ENCODE measurements at regions not wholly inside any gene's neighbourhood (a gene's known extent, or its start where the extent isn't known, plus 50 kb on each side); places are given as distances from the start of the nearest gene placed in this dataset.

- Histone ChIP-seq H3K4me3 (no peak overlapping the region), H3K27me3 (ENCODE audit: control insufficient read depth in 3 of 3, insufficient read depth in 3 of 3, low read length in 2 of 3) (no peaks in the 10 kb centered on the region), H3K36me3 (ENCODE audit: control insufficient read depth in 4 of 4, insufficient read depth in 4 of 4, low read length in 4 of 4) (no peaks in the 10 kb centered on the region), H3K27ac (ENCODE audit: low read depth in 1 of 2, low read length in 1 of 2) (no peak overlapping the region), H3K9me3 (ENCODE audit: control insufficient read depth in 4 of 4, insufficient read depth in 3 of 4, low read length in 3 of 4) (peaks cover 0 to 7% (median 0%) of the 10 kb centered on the region in 4 donors), H3K4me1 (ENCODE audit: control insufficient read depth in 5 of 5, insufficient read depth in 5 of 5, low read length in 5 of 5) (no peaks in the 10 kb centered on the region), H3K9ac (ENCODE audit: insufficient read depth in 1 of 2, low read length in 2 of 2) (no peak overlapping the region)
- DNase-seq (peak in 1 of 3 donors; percentile 2), ATAC-seq (ENCODE audit: insufficient read depth, low FRiP score) (no peak)
- 56 to 76% methylated on average over 4 of the region's 4 CpGs for WGBS, 2 donors
- no peak for TF ChIP-seq CTCF (IDR thresholded peaks at IDR 0.05; ENCODE audit: control extremely low read depth, extremely low read depth)
These were observed 359.5 kb upstream of the RGPD4 start for GRCh38 chr2:107466984-107467773.

- no peaks in the 10 kb centered on the region for H3K27me3 ChIP-seq (ENCODE audit: control insufficient read depth in 3 of 3, insufficient read depth in 3 of 3, low read length in 2 of 3)
- DNase-seq (no peak), ATAC-seq (ENCODE audit: insufficient read depth, low FRiP score) (no peak)
- H3K36me3 ChIP-seq (ENCODE audit: control insufficient read depth in 4 of 4, insufficient read depth in 4 of 4, low read length in 4 of 4): no peaks in the 10 kb centered on the region
- no peaks in the 10 kb centered on the region for H3K4me1 ChIP-seq (ENCODE audit: control insufficient read depth in 5 of 5, insufficient read depth in 5 of 5, low read length in 5 of 5)
- no peak for TF ChIP-seq CTCF (IDR thresholded peaks at IDR 0.05; ENCODE audit: control extremely low read depth, extremely low read depth)
- no peak overlapping the region for H3K9ac ChIP-seq (ENCODE audit: insufficient read depth in 1 of 2, low read length in 2 of 2)
- no peak overlapping the region for H3K27ac ChIP-seq (ENCODE audit: low read depth in 1 of 2, low read length in 1 of 2)
- H3K4me3 ChIP-seq: no peak overlapping the region
- WGBS, 2 donors: 92% methylated on average over 34 of the region's 34 CpGs
- H3K9me3 ChIP-seq (ENCODE audit: control insufficient read depth in 4 of 4, insufficient read depth in 3 of 4, low read length in 3 of 4): peaks cover 0 to 7% (median 2%) of the 10 kb centered on the region in 4 donors
These were observed 357.2 kb upstream of the RGPD4 start for GRCh38 chr2:107469437-107469995.

GRCh38 chr2:107473150-107473549 lies 353.5 kb upstream of the RGPD4 start:
- Histone ChIP-seq H3K27ac (ENCODE audit: low read depth in 1 of 2, low read length in 1 of 2) (no peak overlapping the region), H3K4me3 (no peak overlapping the region), H3K9ac (ENCODE audit: insufficient read depth in 1 of 2, low read length in 2 of 2) (no peak overlapping the region), H3K36me3 (ENCODE audit: control insufficient read depth in 4 of 4, insufficient read depth in 4 of 4, low read length in 4 of 4) (no peaks in the 10 kb centered on the region), H3K27me3 (ENCODE audit: control insufficient read depth in 3 of 3, insufficient read depth in 3 of 3, low read length in 2 of 3) (no peaks in the 10 kb centered on the region), H3K4me1 (ENCODE audit: control insufficient read depth in 5 of 5, insufficient read depth in 5 of 5, low read length in 5 of 5) (no peaks in the 10 kb centered on the region), H3K9me3 (ENCODE audit: control insufficient read depth in 4 of 4, insufficient read depth in 3 of 4, low read length in 3 of 4) (peaks cover 0 to 7% (median 5%) of the 10 kb centered on the region in 4 donors)
- DNase-seq (no peak), ATAC-seq (ENCODE audit: insufficient read depth, low FRiP score) (no peak)
- no peak for TF ChIP-seq CTCF (IDR thresholded peaks at IDR 0.05; ENCODE audit: control extremely low read depth, extremely low read depth)
